GM19452 (cell line): ENCODE measurements at regions not wholly inside any gene's neighbourhood (a gene's known extent, or its start where the extent isn't known, plus 50 kb on each side); places are given as distances from the start of the nearest gene placed in this dataset.
"Not testable (repeated sequence)": the region's sequence is repeated elsewhere in the genome, so short reads cannot be mapped to it uniquely, and the experiment has no call there.

ENCODE experiments used
- ATAC-seq: cut with Tn5 transposase; IDR thresholded peaks from one replicate; pipeline ENCODE4 v1.9.1; 2021; ENCODE audit not compliant: unreplicated experiment

DNA sequence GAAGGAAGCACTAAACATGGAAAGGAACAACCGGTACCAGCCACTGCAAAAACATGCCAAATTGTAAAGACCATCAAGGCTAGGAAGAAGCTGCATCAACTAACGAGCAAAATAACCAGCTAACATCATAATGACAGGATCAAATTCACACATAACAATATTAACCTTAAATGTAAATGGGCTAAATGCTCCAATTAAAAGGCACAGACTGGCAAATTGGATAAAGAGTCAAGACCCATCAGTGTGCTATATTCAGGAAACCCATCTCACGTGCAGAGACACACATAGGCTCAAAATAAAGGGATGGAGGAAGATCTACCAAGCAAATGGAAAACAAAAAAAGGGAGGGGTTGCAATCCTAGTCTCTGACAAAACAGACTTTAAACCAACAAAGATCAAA lies 126.3 kb upstream of the CAV2 start:
- not testable (repeated sequence) for ATAC-seq

DNA sequence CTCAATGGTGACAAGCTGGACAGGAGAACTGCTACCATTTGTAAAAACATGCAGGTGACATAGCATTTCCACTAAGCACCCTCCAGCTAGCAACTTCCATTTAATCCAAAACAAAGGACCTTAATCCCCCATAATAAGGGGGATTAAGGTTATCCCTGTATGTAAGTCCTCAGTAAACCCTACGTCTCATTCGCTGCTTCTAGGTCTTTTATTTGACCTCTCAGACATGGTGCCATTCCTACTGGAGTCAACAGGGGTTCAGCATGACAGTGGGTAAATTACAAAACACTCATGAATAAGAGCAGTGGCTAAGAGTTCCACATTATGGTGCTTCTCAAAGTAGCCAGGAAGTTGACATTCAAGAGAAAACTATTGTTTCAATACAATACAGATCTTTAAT lies 121.8 kb upstream of the CAV2 start:
- ATAC-seq: no peak

DNA sequence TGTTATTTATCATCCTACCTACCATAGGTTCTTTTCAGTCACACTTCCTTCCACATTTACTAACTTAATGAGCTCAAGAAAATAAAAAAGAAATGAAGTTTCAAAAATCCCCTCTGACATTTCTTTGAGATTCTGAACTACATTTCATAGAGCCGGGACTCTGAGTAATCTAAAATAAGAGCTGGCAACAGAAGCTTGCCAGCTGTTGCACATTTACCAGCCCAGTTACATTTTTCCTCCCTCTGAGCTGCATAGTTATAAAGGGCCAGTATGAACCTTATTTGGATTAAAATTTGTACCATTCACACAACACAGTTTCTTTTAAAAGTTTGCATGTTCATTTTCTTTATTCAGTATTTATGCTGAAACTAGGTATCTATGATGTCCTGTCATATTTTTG lies 119.5 kb upstream of the CAV2 start:
- no peak for ATAC-seq

DNA sequence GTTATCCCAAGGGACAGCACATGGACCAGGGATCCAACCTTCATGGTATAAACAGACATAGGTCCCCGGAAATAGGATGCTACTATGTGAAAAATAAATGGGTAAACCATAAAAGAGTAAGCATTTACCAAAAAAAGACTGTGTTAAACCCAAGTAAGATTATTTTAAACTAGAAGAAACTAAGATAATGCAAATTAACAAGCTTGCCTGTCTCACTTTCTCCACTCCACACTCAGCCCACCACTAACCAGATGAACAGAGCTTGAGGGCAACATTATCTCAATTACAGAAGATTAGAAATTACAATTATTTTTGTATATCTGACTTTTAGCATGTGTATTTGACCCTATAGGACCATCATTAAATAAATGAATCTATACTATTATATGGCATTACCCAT lies 117.2 kb upstream of the CAV2 start:
- no peak for ATAC-seq

DNA sequence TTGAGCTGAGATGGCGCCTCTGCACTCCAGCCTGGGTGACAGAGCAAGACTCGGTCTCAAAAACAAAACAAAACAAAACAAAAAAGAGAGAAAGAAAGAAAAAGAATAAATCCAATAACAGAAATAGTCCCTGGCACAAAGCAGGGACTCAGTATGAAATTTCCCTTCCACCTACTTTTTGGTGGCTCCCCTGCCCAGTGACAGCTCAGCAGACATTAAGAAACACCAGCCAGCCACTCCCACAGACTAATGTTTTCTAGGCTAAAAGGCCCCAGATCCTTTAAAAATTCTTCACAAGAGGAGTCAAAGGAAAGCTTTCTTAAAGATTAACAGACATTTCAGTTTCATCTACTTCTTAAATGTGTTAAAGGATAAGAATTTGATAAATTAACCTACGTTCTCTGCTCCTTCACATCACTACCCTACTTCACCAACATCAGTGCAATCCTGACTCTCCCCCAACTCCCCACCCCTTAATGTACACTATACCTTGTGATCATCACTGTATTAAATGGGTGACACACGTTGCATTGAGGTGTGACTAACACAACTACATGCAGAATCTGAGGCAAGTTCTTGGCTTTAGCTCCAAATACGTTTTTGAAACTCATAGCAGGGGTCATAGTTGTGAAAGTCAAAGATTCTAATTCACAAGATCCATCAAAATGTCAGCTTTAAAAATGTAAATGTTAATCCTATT lies 114.5 kb upstream of the CAV2 start:
- no peak for ATAC-seq

DNA sequence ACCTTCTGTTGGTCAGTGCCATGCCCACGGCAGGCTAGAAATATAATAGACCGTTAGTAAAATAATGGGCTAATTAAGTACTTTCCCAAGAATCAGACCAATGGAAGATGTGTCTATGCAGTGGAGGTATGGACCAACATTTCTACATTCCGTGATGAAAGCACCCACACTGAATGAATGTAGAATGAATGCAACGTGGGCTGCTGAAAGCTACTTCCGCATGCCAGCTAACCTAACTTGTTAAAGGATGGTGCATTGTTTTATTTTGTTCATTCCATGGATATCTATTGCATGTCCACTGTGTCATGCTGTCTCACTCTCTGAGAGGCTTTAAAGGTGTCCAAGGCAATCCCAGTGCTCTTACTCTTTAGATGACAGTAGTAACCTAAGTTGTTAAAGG lies 112.9 kb upstream of the CAV2 start:
- no peak for ATAC-seq

DNA sequence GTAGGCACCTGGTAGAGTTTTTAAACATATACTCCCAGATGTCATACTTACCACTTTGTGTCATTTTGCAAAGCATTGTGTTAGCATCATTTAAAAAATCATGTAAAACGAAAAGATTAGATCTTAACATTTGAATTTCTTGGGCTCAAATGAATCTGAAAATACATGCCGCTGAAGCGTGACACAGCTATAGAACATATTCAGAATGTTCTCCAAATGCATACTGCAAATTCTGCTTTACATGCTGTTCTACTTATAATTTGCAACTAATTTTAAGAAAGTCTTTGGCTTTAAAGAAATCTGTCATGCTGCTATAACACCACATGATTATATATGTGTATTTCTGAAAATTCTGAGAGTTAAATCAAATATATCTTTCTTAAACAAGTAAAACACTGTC lies 109.2 kb upstream of the CAV2 start:
- ATAC-seq: no peak

DNA sequence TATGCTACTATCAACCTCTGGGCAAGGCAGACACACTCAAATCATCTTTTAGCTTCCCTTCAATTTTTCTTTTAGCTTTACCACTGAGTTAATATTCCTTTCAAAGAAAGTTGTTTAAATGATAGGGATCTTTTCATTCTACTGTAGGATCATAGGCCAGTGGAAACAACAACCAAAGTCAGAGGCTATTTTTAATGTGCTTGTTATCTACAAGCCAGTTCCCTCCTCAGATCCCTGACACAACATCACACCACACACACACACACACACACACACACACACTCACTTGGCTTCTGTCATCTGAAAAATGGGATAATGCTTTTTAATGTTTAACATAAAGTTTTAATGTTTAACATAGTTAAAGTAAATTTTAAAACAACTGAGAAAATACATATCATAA lies 106.7 kb upstream of the CAV2 start:
- ATAC-seq: no peak

DNA sequence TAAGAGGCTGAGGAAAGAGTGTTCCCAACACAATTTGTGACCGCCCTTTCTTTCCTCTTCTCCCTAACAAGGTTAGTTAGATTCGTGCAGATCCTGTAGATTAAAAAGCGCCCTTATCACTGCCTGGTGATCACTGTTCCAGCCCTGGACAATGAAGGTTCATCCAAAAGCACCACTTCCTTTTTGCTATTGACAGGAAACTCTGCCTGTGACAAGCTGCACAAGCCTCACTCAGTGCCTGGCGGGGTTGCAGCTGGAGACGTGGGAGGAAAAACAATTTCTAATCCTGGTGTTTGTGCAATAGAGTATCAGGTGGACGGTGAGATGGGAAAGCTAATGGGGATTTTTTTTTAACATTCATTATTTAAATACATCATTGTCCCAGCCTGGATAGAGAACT lies 105.9 kb upstream of the CAV2 start:
- no peak for ATAC-seq

DNA sequence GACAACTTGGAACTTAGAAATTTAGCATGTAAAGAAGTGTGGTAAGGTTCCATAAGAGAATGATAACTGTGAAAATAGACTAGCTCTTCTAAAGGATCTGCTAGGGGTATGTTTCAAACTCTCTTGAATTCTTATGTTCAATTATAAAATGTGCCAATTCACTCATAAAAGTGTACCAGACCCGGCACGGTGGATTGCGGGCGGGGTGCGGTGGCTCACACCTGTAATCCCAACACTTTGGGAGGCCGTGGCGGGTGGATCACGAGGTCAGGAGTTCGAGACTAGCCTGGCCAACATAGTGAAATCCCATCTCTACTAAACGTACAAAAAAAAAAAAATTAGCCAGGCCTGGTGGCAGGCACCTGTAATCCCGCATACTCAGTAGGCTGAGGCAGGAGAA lies 105.4 kb upstream of the CAV2 start:
- no peak for ATAC-seq

DNA sequence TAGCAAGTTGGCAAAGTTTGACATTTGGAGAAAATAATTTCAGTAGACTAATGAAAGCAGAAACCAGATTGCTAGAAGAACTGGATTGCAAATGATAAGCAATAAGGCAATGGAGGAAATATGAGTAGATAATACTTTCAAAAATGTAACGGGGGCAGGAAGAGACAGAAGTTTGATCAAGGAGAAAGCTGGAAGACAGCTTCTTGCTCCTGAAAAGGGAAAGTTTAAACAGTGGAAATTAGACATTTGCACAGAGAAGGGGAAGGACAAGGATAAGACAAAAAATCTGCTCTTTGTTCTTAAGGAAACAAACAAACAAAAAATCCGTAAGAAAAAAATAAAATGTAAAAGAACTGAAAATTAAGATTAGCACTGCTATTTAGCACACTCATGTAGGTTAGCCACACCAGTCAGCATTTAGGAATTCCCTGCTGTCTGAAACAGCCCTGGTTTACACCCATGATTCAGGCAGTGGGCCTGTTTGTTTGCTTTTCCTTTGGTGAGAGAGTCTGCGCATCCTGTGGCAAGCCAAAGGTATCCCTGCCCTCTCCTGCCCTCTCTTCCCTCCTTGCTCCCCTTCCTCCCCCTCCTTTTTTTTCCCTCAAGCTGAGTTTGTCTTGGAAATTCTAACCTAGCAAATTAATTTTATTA lies 104.3 kb upstream of the CAV2 start:
- ATAC-seq: no peak

DNA sequence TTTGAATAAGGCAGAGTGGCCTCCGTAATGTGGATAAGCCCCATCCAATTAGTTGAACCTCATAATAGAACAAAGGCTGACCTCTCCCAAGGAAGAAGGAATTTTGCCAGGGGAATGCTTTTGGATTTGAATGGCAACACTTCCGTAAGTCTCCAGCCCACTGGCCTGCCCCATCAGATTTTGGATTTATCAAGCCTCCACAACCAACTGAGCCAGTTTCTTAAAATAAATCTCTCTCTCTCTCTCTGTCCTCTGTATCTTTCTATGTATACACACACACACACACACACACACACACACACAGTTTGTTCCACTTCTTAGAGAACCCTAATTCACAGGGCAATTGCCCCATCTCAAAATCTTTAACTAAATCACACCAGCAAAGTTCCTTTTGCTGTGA lies 100.9 kb upstream of the CAV2 start:
- ATAC-seq: no peak

DNA sequence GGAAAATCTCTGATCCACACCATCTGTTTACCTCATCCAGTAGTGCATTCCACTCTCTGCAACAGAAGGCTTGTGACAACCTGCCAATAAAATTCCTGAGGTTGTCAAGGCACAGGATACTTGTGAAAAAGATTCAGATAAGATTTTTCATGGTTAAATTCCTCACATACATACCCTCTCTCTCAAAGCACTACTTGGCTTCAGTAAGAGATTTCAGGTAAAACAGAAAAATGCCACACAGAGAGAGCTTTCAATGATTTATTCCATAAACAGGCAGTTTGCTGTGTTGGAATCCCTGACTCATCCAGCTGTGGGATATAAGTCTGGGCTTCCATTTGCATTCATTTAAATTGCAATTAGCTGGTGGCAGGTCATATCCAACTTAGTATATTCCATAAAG lies 99.7 kb upstream of the CAV2 start:
- ATAC-seq: no peak

DNA sequence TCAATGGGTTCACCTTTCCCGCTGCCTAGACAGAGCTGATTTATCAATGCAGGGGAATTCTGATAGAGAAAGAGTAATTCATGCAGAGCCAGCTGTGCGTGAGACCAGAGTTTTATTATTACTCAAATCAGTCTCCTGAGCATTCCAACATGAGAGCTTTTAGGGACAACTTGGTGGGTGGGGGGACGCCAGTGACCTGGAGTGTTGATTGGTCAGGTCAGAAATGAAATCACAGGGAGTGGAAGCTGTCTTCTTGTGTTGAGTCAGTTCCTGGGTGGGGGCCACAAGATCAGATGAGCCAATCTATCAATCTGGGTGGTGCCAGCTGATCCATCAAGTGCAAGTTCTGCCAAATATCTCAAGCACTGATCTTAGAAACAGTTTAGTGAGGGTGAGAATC lies 99.0 kb upstream of the CAV2 start:
- no peak for ATAC-seq

DNA sequence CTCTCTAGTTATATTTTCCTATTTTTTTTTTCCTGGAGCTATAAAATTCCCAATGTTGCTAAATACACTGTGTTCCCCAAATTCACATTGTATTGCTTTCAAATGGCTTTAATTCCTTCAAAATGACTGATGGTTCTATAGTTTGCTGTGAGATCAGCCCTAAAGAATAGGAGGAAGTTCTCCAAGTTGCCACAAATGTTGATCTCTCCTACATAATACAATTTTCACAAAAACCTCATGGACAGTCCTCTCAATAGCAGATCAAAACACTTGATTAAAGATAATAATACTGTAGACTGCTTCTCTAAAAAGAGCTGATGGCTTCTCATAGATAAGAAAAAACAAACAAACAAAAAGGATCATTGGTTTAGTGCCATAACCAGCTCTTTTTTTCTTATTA lies 97.8 kb upstream of the CAV2 start:
- ATAC-seq: no peak

DNA sequence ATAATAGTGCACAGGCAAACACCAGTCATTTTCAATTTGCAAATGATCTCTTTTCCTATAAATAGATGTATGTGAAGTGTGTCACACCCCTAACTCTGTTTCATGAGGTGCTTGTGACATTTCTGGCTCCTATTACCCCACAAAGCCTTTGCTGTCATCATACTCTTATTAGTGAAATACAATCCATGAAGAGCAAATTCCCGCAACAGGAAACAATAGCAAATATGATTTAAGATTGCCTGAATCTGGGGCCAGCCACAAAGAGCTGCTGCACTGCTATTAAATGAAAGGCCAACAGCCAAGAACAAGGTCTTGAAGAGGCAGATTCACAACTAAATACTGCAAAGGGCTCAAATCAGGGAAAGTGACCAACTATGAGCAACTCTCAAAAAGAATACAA lies 96.3 kb upstream of the CAV2 start:
- ATAC-seq: no peak

DNA sequence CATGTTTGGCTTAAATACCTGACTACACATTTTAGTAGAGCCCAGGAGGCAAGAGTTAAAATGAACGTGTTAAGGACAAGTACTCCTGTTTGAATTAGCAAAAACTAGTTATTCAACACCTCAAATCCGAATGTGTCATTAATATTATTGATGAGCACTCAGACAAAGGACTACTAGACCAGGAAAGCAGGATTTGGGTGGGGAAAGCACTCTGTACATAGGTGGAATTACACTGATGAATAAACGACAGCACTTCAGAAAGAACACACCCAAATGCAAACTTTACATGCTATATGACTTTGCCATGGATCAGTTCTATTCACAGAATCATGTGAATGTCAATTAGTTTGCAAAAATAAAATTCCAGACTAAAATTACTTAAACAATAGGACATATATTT lies 95.1 kb upstream of the CAV2 start:
- no peak for ATAC-seq

DNA sequence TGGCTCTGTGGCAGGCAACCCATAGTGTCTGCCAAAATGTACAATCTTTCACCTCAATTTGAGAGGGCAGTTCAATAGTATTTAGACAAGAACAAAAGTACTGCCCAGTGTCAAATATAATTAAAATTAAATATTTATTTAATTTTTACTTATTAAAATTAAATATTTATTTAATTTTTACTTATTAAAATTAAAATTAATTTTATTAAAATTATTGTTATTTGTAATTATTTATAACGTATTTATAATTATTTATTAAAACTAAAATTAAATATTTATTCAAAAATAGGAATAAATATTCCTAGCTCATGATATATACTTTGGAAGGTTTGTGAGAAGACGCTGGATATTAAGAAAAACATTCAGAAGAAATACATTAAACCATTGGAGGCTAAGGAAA lies 93.7 kb upstream of the CAV2 start:
- ATAC-seq: no peak

DNA sequence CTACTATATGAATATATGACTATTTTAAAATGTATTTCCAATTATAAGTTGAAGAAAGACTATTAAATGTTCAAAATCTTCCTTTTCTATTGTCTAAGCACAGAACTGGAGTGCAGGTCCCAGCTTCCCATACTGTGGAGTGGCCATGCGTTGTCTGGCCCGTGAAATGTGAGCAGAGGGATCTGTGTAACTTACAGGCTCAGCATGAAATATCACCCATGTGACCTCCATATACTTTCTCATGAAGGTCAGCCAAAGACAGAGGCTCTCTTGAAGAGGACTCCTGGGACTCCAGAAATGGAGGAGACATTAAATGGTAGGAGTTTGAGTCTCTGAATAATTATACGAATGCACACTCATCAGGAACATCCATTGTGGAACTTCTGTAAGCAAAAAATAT lies 92.4 kb upstream of the CAV2 start:
- ATAC-seq: no peak

DNA sequence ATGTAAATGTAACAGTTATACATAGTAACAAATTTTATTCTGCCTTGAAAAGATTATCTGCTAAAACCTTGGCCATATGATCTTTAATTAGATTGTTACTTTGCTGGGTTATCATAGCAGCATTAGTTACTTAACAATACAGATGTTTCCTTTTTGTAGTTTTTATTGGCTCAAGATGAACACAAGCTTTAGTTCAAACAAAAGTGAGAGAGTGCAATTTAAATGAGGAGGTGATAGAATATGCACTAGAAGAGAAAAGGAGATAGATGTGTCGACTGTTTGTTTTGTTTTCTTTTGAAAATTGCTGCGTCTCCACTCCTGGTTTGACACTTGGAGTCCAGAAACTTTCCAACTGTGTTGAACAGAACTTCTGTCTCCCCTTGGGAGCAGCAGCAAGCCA lies 91.4 kb upstream of the CAV2 start:
- ATAC-seq: no peak

DNA sequence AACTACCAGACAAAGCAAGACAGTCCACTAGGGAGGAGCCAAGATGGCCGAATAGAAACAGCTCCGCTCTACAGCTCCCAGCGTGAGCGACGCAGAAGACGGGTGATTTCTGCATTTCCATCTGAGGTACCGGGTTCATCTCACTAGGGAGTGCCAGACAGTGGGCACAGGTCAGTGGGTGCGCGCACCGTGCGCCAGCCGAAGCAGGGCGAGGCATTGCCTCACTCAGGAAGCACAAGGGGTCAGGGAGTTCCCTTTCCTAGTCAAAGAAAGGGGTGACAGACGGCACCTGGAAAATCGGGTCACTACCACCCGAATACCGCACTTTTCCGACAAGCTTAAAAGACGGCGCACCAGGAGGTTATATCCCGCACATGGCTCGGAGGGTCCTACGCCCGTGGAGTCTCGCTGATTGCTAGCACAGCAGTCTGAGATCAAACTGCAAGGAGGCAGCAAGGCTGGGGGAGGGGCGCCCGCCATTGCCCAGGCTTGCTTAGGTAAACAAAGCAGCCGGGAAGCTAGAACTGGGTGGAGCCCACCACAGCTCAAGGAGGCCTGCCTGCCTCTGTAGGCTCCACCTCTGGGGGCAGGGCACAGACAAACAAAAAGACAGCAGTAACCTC lies 90.6 kb upstream of the CAV2 start:
- ATAC-seq: not testable (repeated sequence)

DNA sequence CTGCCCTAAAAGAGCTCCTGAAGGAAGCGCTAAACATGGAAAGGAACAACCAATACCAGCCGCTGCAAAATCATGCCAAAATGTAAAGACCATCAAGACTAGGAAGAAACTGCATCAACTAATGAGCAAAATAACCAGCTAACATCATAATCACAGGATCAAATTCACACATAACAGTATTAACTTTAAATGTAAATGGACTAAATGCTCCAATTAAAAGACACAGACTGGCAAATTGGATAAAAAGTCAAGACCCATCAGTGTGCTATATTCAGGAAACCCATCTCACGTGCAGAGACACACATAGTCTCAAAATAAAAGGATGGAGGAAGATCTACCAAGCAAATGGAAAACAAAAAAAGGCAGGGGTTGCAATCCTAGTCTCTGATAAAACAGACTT lies 88.8 kb upstream of the CAV2 start:
- not testable (repeated sequence) for ATAC-seq
